Sigmoid colon (tissue), 4 donors: ENCODE measurements at regions not wholly inside any gene's neighbourhood (a gene's known extent, or its start where the extent isn't known, plus 50 kb on each side); places are given as distances from the start of the nearest gene placed in this dataset.

Experiments
- EP300 ChIP-seq, 4 donors: sonication (generic); formaldehyde crosslinking; IDR thresholded peaks; one replicate each; pipeline ENCODE4 v1.6.1; 2017; ENCODE audit warnings: antibody characterized with exemption in 4 of 4
- POLR2A ChIP-seq, 2 donors: fragments of 450-650 bp; IDR thresholded peaks; one replicate each; pipeline ENCODE4 v1.6.1; 2016; ENCODE audit warnings: antibody characterized with exemption in 2 of 2, mild to moderate bottlenecking in 2 of 2, moderate library complexity in 2 of 2
- POLR2AphosphoS5 ChIP-seq, 4 donors: sonication (generic); formaldehyde crosslinking; IDR thresholded peaks; one replicate each; pipeline ENCODE4 v1.6.1; 2017; ENCODE audit warnings: antibody characterized with exemption in 4 of 4
- TF ChIP-seq, protein P1 (sequence below), 4 experiments: fragments of 450-650 bp in 3 of 4; fragments of 200-600 bp in 1 of 4; IDR thresholded peaks; one replicate each; pipeline ENCODE4 v1.5.1; 2016 to 2019; ENCODE audit warnings: antibody characterized with exemption in 4 of 4, mild to moderate bottlenecking in 3 of 4, moderate library complexity in 2 of 4

DNA sequence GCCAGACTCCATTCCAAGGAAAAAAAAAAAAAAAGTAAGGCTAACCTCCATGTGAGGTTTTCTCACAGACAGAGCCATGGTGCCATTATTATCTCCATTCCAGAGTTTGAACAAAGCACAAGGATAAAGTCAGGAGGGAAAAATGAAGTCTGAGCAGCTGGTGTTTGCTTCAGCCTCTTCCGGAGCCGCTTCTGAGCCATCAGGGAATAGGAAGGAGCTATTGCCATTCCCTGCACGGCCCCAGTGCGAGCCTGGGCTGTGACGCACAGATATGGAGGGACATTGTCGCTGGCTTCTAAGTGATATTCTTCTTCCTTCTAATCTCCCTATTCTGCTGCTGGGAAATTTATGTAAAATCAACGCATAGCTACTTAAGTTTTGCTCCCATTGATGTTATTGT lies 69.5 kb upstream of the PIRT start:
- TF ChIP-seq, protein P1, sequence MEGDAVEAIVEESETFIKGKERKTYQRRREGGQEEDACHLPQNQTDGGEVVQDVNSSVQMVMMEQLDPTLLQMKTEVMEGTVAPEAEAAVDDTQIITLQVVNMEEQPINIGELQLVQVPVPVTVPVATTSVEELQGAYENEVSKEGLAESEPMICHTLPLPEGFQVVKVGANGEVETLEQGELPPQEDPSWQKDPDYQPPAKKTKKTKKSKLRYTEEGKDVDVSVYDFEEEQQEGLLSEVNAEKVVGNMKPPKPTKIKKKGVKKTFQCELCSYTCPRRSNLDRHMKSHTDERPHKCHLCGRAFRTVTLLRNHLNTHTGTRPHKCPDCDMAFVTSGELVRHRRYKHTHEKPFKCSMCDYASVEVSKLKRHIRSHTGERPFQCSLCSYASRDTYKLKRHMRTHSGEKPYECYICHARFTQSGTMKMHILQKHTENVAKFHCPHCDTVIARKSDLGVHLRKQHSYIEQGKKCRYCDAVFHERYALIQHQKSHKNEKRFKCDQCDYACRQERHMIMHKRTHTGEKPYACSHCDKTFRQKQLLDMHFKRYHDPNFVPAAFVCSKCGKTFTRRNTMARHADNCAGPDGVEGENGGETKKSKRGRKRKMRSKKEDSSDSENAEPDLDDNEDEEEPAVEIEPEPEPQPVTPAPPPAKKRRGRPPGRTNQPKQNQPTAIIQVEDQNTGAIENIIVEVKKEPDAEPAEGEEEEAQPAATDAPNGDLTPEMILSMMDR (IDR thresholded peaks at IDR 0.05) = no peak
- no peak for TF ChIP-seq POLR2A (IDR thresholded peaks at IDR 0.05)
- TF ChIP-seq POLR2AphosphoS5 (IDR thresholded peaks at IDR 0.05) = no peak
- TF ChIP-seq EP300 (IDR thresholded peaks at IDR 0.05) = no peak
